ENCODE measurements at regions not wholly inside any gene's neighbourhood (a gene's known extent, or its start where the extent isn't known, plus 50 kb on each side); places are given as distances from the start of the nearest gene placed in this dataset.

- TF ChIP-seq CTCF (IDR thresholded peaks at IDR 0.05): no peak
- TF ChIP-seq POLR2A (IDR thresholded peaks at IDR 0.05): no peak
Measured at GRCh38 chr4:177740563-177740962, 298.3 kb upstream of the AGA start.
